ENCODE measurements at regions not wholly inside any gene's neighbourhood (a gene's known extent, or its start where the extent isn't known, plus 50 kb on each side); places are given as distances from the start of the nearest gene placed in this dataset.

GRCh38 chr12:90745211-90745610 is 209.8 kb downstream of the CCER1 start:
- TF ChIP-seq, protein P1, sequence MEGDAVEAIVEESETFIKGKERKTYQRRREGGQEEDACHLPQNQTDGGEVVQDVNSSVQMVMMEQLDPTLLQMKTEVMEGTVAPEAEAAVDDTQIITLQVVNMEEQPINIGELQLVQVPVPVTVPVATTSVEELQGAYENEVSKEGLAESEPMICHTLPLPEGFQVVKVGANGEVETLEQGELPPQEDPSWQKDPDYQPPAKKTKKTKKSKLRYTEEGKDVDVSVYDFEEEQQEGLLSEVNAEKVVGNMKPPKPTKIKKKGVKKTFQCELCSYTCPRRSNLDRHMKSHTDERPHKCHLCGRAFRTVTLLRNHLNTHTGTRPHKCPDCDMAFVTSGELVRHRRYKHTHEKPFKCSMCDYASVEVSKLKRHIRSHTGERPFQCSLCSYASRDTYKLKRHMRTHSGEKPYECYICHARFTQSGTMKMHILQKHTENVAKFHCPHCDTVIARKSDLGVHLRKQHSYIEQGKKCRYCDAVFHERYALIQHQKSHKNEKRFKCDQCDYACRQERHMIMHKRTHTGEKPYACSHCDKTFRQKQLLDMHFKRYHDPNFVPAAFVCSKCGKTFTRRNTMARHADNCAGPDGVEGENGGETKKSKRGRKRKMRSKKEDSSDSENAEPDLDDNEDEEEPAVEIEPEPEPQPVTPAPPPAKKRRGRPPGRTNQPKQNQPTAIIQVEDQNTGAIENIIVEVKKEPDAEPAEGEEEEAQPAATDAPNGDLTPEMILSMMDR (IDR thresholded peaks at IDR 0.05; ENCODE audit: insufficient read depth, low read depth, low read length), result no peak
- TF ChIP-seq EZH2 (IDR thresholded peaks at IDR 0.05; ENCODE audit: insufficient read depth, low read length), result no peak
